ENCODE measurements at regions not wholly inside any gene's neighbourhood (a gene's known extent, or its start where the extent isn't known, plus 50 kb on each side); places are given as distances from the start of the nearest gene placed in this dataset.

DNA sequence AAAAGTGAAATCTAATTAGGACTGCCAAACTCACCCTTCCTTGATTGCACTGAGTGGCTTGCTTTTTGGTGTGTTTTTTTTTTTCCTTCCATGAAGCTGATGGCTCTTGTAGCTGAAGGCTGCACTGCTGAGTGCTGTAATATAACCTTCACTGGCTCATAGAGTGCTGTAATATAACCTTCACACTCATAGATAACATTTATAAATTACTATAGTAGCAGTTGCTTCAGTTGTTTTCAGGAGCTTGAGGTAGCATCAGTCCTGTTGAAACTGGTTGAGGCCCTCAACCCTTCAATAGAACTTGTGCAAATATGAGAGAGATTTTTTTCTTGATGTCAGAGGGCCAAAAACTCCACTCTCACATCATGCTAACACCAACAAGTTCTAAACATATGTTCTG, 404.9 kb upstream of the MBL2 start:
- Histone ChIP-seq H3K9ac (ENCODE audit: low read length) (no peak overlapping the region), H3K4me3 (replicated peaks in 1 of 2; ENCODE audit: low read depth in 1 of 2, low read length in 2 of 2) (no peak overlapping the region), H3K4me2 (ENCODE audit: low read length) (no peak overlapping the region), H3K9me2 (ENCODE audit: insufficient read depth) (no peaks in the 10 kb centered on the region), H3K36me3 (ENCODE audit: control insufficient read depth in 1 of 2, insufficient read depth in 2 of 2, low read length in 2 of 2) (no peaks in the 10 kb centered on the region), H3K9me3 (ENCODE audit: control insufficient read depth in 1 of 2, insufficient read depth in 1 of 2, low read depth in 1 of 2, low read length in 2 of 2) (peaks cover 4 to 15% of the 10 kb centered on the region in 2 experiments; a peak in 2 of 4 replicates), H3K79me2 (ENCODE audit: insufficient read depth, low read length) (no peaks in the 10 kb centered on the region), H2AFZ (ENCODE audit: low read depth, low read length, poor library complexity, severe bottlenecking) (no peak overlapping the region), H3K4me1 (ENCODE audit: control insufficient read depth in 1 of 2, insufficient read depth in 2 of 2, low read length in 2 of 2) (no peaks in the 10 kb centered on the region), H3K27me3 (ENCODE audit: insufficient read depth, low read length) (no peaks in the 10 kb centered on the region), H3K27ac (ENCODE audit: low read depth, low read length) (no peak overlapping the region), H4K20me1 (ENCODE audit: insufficient read depth) (no peaks in the 10 kb centered on the region)
- intact Hi-C loops (cut with micrococcal nuclease) = no loop called here
- DNase-seq (ENCODE audit: low read depth, low spot score) (no peak), ATAC-seq (no peak)
- ChIA-PET RAD21 (ENCODE audit: low non-redundant PET in 1 of 2, low total read pairs in 2 of 2, uncharacterized antibody in 2 of 2, unreplicated experiment in 2 of 2) (no interaction called here), CTCF (no interaction called here), POLR2A (no interaction called here)
- BruUV-seq (replicated peaks) = no TSS peak
- TF ChIP-seq ZFX (IDR thresholded peaks at IDR 0.05) = no peak
- TF ChIP-seq YY1 (IDR thresholded peaks at IDR 0.05; ENCODE audit: extremely low read depth, insufficient replicate concordance, low read depth, low read length) = no peak
- no peak for TF ChIP-seq POLR2A (IDR thresholded peaks at IDR 0.05; ENCODE audit: borderline replicate concordance, extremely low read depth, insufficient read depth, insufficient read length)
- TF ChIP-seq CTCF (IDR thresholded peaks at IDR 0.05 in 2 of 3, conservative IDR thresholded peaks at IDR 0.05 in 1 of 3; ENCODE audit: borderline replicate concordance in 1 of 3, insufficient read depth in 1 of 3, low read depth in 2 of 3, low read length in 2 of 3) = no peak
- TF ChIP-seq FOSL1 (IDR thresholded peaks at IDR 0.05; ENCODE audit: low read depth) = no peak
- TF ChIP-seq SP1 (IDR thresholded peaks at IDR 0.05; ENCODE audit: low read depth) = no peak
- no peak for TF ChIP-seq REST (IDR thresholded peaks at IDR 0.05; ENCODE audit: low read depth)
- no peak for TF ChIP-seq ZNF274 (IDR thresholded peaks at IDR 0.05; ENCODE audit: low read depth, low read length)
- no peak for TF ChIP-seq RAD21 (IDR thresholded peaks at IDR 0.05; ENCODE audit: low read depth)
- no peak for TF ChIP-seq SIN3A (IDR thresholded peaks at IDR 0.05; ENCODE audit: low read depth)
- no peak for TF ChIP-seq CBX3 (IDR thresholded peaks at IDR 0.05; ENCODE audit: low read depth)
